ENCODE measurements at regions not wholly inside any gene's neighbourhood (a gene's known extent, or its start where the extent isn't known, plus 50 kb on each side); places are given as distances from the start of the nearest gene placed in this dataset.

DNA sequence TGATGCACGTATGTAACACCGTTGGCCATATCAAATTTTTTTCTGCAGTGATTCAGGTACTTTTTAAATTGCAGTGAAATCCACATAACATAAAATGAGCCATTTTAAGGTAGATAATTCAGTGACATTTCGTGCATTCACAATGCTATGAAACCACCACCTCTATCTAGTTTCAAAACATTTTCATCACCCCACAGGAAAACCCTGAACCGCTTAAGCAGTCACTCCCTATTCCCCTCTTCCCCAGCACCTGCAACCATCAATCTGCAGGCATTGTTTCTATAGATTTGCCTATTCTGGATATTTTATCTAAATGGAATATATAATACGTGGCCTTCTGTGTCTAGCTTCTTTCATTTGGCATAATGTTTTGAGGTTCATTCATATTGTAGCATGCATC lies 79.2 kb downstream of the BOD1 start:
- no CpG with 5 or more reads among the region's 5 CpGs for WGBS (ENCODE audit: extremely low coverage, insufficient coverage, insufficient read length)
- no peak overlapping the region for H4K12ac ChIP-seq (ENCODE audit: low read depth, low read length)
- H3K18ac ChIP-seq (ENCODE audit: low read length) = no peak overlapping the region
- H3K4ac ChIP-seq (ENCODE audit: low read depth, low read length) = no peak overlapping the region
- H3K79me1 ChIP-seq (ENCODE audit: low read length) = no peaks in the 10 kb centered on the region
- no peaks in the 10 kb centered on the region for H3K4me1 ChIP-seq (ENCODE audit: control insufficient read depth in 1 of 2, insufficient read depth in 2 of 2, low read length in 2 of 2)
- no peak overlapping the region for H2BK5ac ChIP-seq (ENCODE audit: low read depth, low read length, poor library complexity)
- H2BK120ac ChIP-seq (ENCODE audit: insufficient read depth, low read length, poor library complexity) = no peak overlapping the region
- H3K23ac ChIP-seq (ENCODE audit: low read length) = no peak overlapping the region
- H3K36me3 ChIP-seq (ENCODE audit: control insufficient read depth in 1 of 2, insufficient read depth in 2 of 2, low read length in 2 of 2) = no peaks in the 10 kb centered on the region
- H2AFZ ChIP-seq (ENCODE audit: insufficient read depth, low read length, poor library complexity) = no peak overlapping the region
- H3K9me3 ChIP-seq (ENCODE audit: insufficient read depth, low read depth, low read length) = no peaks in the 10 kb centered on the region
- H3K4me3 ChIP-seq (ENCODE audit: low read depth, low read length) = no peak overlapping the region
- H4K8ac ChIP-seq (ENCODE audit: low read depth, low read length) = no peak overlapping the region
- DNase-seq = no peak
- no peak overlapping the region for H4K91ac ChIP-seq (ENCODE audit: low read depth, low read length)
- no peak overlapping the region for H3K27ac ChIP-seq (ENCODE audit: low read depth, low read length)
- H3K27me3 ChIP-seq (ENCODE audit: insufficient read depth, low read length) = no peaks in the 10 kb centered on the region
- no peaks in the 10 kb centered on the region for H3K79me2 ChIP-seq (ENCODE audit: control insufficient read depth, insufficient read depth, low read length, poor library complexity)
- H2AK5ac ChIP-seq (ENCODE audit: low read length) = no peak overlapping the region
- H2BK12ac ChIP-seq (ENCODE audit: low read length) = no peak overlapping the region
- H3K4me2 ChIP-seq (ENCODE audit: low read length) = no peak overlapping the region
- no peak overlapping the region for H3K14ac ChIP-seq (ENCODE audit: low read length)
- no peak overlapping the region for H3K9ac ChIP-seq (ENCODE audit: low read length)

DNA sequence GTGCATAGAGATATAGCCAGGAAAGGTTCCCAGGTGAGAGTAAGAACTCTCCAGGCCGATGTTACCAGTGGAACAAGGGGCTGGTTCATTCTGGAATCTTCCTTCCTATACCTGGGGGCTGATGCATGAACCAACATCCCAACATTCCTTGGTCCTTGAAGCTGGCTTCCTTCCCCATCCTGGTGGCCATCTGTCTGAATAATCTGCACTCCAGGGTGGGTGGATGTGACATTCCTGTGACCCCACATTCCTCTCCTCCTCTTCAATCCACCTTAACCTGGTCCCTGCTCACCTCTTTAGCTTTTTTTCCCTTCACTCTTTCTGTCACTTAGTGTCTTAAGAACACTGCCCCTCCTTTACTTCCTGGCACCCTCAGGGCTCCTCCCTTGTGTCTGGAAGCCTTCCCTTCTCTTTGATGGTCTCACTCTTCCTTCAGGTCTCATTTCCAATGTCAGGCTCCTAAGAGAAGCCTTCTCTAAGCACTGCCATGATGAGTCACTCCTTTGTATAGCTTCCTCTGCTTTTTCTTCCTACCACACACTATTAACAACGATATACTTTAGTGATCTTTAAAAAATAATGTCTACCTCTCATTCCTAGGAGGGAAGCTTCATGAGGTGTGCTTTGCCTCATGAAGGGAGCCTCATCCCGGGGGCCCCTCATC lies 80.3 kb downstream of the BOD1 start:
- H2BK12ac ChIP-seq (ENCODE audit: low read length) = no peak overlapping the region
- no peak overlapping the region for H4K12ac ChIP-seq (ENCODE audit: low read depth, low read length)
- H3K4ac ChIP-seq (ENCODE audit: low read depth, low read length) = no peak overlapping the region
- no peaks in the 10 kb centered on the region for H3K4me1 ChIP-seq (ENCODE audit: control insufficient read depth in 1 of 2, insufficient read depth in 2 of 2, low read length in 2 of 2)
- no peaks in the 10 kb centered on the region for H3K27me3 ChIP-seq (ENCODE audit: insufficient read depth, low read length)
- H4K8ac ChIP-seq (ENCODE audit: low read depth, low read length) = no peak overlapping the region
- no peaks in the 10 kb centered on the region for H3K9me3 ChIP-seq (ENCODE audit: insufficient read depth, low read depth, low read length)
- no peak overlapping the region for H3K4me3 ChIP-seq (ENCODE audit: low read depth, low read length)
- H2BK120ac ChIP-seq (ENCODE audit: insufficient read depth, low read length, poor library complexity) = no peak overlapping the region
- no peak overlapping the region for H3K14ac ChIP-seq (ENCODE audit: low read length)
- WGBS (ENCODE audit: extremely low coverage, insufficient coverage, insufficient read length) = no CpG with 5 or more reads among the region's 3 CpGs
- H2AFZ ChIP-seq (ENCODE audit: insufficient read depth, low read length, poor library complexity) = no peak overlapping the region
- no peak overlapping the region for H3K27ac ChIP-seq (ENCODE audit: low read depth, low read length)
- H2AK5ac ChIP-seq (ENCODE audit: low read length) = no peak overlapping the region
- no peak overlapping the region for H3K4me2 ChIP-seq (ENCODE audit: low read length)
- no peaks in the 10 kb centered on the region for H3K79me2 ChIP-seq (ENCODE audit: control insufficient read depth, insufficient read depth, low read length, poor library complexity)
- no peaks in the 10 kb centered on the region for H3K36me3 ChIP-seq (ENCODE audit: control insufficient read depth in 1 of 2, insufficient read depth in 2 of 2, low read length in 2 of 2)
- H4K91ac ChIP-seq (ENCODE audit: low read depth, low read length) = no peak overlapping the region
- no peak overlapping the region for H2BK5ac ChIP-seq (ENCODE audit: low read depth, low read length, poor library complexity)
- DNase-seq = no peak
- H3K79me1 ChIP-seq (ENCODE audit: low read length) = no peaks in the 10 kb centered on the region
- no peak overlapping the region for H3K23ac ChIP-seq (ENCODE audit: low read length)
- no peak overlapping the region for H3K9ac ChIP-seq (ENCODE audit: low read length)
- no peak overlapping the region for H3K18ac ChIP-seq (ENCODE audit: low read length)

DNA sequence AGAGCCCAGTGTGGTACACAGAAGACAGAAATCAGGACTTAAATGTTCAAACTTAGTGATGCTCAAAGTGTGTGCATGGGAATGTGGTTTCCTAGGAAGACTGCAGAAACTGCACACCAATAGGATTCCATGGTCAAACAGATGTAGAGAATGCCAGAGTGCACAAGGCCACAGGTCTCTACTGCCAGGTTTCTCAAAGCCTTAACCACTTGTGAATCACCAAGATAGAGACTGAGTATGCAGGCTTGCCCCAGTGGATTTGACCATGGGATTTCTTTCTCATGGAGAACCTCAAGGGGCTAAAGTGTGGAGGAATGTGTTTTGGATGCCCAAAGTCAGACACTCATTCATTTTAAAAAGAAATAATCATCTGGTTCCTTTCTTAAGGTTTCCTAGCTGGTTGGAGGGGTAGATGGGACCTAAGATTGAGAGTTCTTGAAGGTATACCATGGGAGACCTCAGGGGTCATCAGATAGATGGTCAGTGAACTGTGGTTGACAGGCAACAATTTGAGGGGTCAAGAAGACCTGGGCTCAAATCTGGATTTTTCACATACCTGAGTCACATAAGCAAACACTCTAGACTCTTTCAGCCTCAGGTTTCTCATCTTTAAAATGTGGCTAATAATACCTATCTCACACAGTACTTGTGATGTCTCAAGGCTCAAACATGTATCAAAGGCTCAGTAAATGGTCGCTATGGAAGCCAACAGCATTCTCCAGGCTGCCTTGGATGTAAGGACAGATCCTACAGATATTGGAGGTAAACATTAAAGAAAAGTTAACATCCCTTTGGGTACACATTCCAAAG lies 81.1 kb downstream of the BOD1 start:
- Histone ChIP-seq H4K12ac (ENCODE audit: low read depth, low read length) (no peak overlapping the region), H3K4me1 (ENCODE audit: control insufficient read depth in 1 of 2, insufficient read depth in 2 of 2, low read length in 2 of 2) (no peaks in the 10 kb centered on the region), H2AK5ac (ENCODE audit: low read length) (no peak overlapping the region), H3K14ac (ENCODE audit: low read length) (no peak overlapping the region), H2BK5ac (ENCODE audit: low read depth, low read length, poor library complexity) (no peak overlapping the region), H3K23ac (ENCODE audit: low read length) (no peak overlapping the region), H3K9me3 (ENCODE audit: insufficient read depth, low read depth, low read length) (no peaks in the 10 kb centered on the region), H3K27me3 (ENCODE audit: insufficient read depth, low read length) (no peaks in the 10 kb centered on the region), H3K79me1 (ENCODE audit: low read length) (no peaks in the 10 kb centered on the region), H2AFZ (ENCODE audit: insufficient read depth, low read length, poor library complexity) (no peak overlapping the region), H3K79me2 (ENCODE audit: control insufficient read depth, insufficient read depth, low read length, poor library complexity) (no peaks in the 10 kb centered on the region), H3K4me2 (ENCODE audit: low read length) (no peak overlapping the region), H3K4me3 (ENCODE audit: low read depth, low read length) (no peak overlapping the region), H3K36me3 (ENCODE audit: control insufficient read depth in 1 of 2, insufficient read depth in 2 of 2, low read length in 2 of 2) (no peaks in the 10 kb centered on the region), H3K9ac (ENCODE audit: low read length) (no peak overlapping the region), H3K18ac (ENCODE audit: low read length) (no peak overlapping the region), H2BK120ac (ENCODE audit: insufficient read depth, low read length, poor library complexity) (no peak overlapping the region), H2BK12ac (ENCODE audit: low read length) (no peak overlapping the region), H3K4ac (ENCODE audit: low read depth, low read length) (no peak overlapping the region), H4K8ac (ENCODE audit: low read depth, low read length) (no peak overlapping the region), H3K27ac (ENCODE audit: low read depth, low read length) (no peak overlapping the region), H4K91ac (ENCODE audit: low read depth, low read length) (no peak overlapping the region)
- no peak for DNase-seq
- WGBS (ENCODE audit: extremely low coverage, insufficient coverage, insufficient read length) = no CpG with 5 or more reads among the region's 1 CpG

DNA sequence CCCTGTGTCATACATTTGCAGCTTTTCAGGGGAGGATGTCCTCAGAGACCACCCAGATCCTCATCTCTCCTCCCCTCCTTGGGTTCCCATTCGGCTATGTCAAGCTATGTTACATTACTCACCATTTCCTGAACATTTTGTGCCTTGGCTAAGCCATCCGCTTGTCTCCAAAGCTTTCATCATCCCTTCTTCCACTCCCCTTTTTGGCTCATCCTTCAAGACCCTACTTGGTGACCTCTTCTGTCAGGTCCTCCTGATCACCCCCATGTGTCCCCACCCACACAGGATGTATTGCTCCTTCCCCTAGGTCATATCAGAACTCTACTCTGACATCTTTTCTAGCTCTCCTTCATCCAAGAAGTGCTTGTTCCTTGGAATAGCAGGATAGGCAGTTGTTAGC lies 81.8 kb downstream of the BOD1 start:
- no CpG with 5 or more reads among the region's 2 CpGs for WGBS (ENCODE audit: extremely low coverage, insufficient coverage, insufficient read length)
- no peaks in the 10 kb centered on the region for H3K79me2 ChIP-seq (ENCODE audit: control insufficient read depth, insufficient read depth, low read length, poor library complexity)

More for the DNA sequence above, 81.8 kb downstream of the BOD1 start:
- DNase-seq = no peak
- H2BK12ac ChIP-seq (ENCODE audit: low read length) = no peak overlapping the region
- H3K4me1 ChIP-seq (ENCODE audit: control insufficient read depth in 1 of 2, insufficient read depth in 2 of 2, low read length in 2 of 2) = no peaks in the 10 kb centered on the region
- no peak overlapping the region for H2BK5ac ChIP-seq (ENCODE audit: low read depth, low read length, poor library complexity)
- no peaks in the 10 kb centered on the region for H3K27me3 ChIP-seq (ENCODE audit: insufficient read depth, low read length)
- no peak overlapping the region for H3K4me3 ChIP-seq (ENCODE audit: low read depth, low read length)
- H3K18ac ChIP-seq (ENCODE audit: low read length) = no peak overlapping the region
- no peak overlapping the region for H3K4me2 ChIP-seq (ENCODE audit: low read length)
- no peak overlapping the region for H3K9ac ChIP-seq (ENCODE audit: low read length)
- H3K27ac ChIP-seq (ENCODE audit: low read depth, low read length) = no peak overlapping the region
- no peaks in the 10 kb centered on the region for H3K9me3 ChIP-seq (ENCODE audit: insufficient read depth, low read depth, low read length)
- no peak overlapping the region for H4K12ac ChIP-seq (ENCODE audit: low read depth, low read length)
- no peaks in the 10 kb centered on the region for H3K36me3 ChIP-seq (ENCODE audit: control insufficient read depth in 1 of 2, insufficient read depth in 2 of 2, low read length in 2 of 2)
- H3K23ac ChIP-seq (ENCODE audit: low read length) = peak overlapping the region; percentile 13
- H4K91ac ChIP-seq (ENCODE audit: low read depth, low read length) = no peak overlapping the region
- no peak overlapping the region for H2BK120ac ChIP-seq (ENCODE audit: insufficient read depth, low read length, poor library complexity)
- H2AK5ac ChIP-seq (ENCODE audit: low read length) = no peak overlapping the region
- no peak overlapping the region for H2AFZ ChIP-seq (ENCODE audit: insufficient read depth, low read length, poor library complexity)
- no peaks in the 10 kb centered on the region for H3K79me1 ChIP-seq (ENCODE audit: low read length)
- no peak overlapping the region for H3K4ac ChIP-seq (ENCODE audit: low read depth, low read length)
- H4K8ac ChIP-seq (ENCODE audit: low read depth, low read length) = no peak overlapping the region
- no peak overlapping the region for H3K14ac ChIP-seq (ENCODE audit: low read length)
